HG03280 (cell line): ENCODE measurements at regions not wholly inside any gene's neighbourhood (a gene's known extent, or its start where the extent isn't known, plus 50 kb on each side); places are given as distances from the start of the nearest gene placed in this dataset.

Experiments used
- ATAC-seq: cut with Tn5 transposase; IDR thresholded peaks from one replicate; pipeline ENCODE4 v1.9.1; 2021; ENCODE audit warnings: mild to moderate bottlenecking, moderate library complexity; ENCODE audit not compliant: unreplicated experiment

GRCh38 chr2:155696571-155696970 is 636.0 kb downstream of the NR4A2 start:
- no peak for ATAC-seq

GRCh38 chr2:155695505-155695904 is 637.0 kb downstream of the NR4A2 start:
- no peak for ATAC-seq

- ATAC-seq, result no peak
Observed at GRCh38 chr2:155692856-155693255, 639.7 kb downstream of the NR4A2 start.

- no peak for ATAC-seq
Observed at GRCh38 chr2:155692106-155692505, 640.4 kb downstream of the NR4A2 start.

GRCh38 chr2:155690785-155691184 is 641.7 kb downstream of the NR4A2 start:
- peak; percentile 67 for ATAC-seq

GRCh38 chr2:155689791-155690190 is 642.7 kb downstream of the NR4A2 start:
- no peak for ATAC-seq

GRCh38 chr2:155687181-155687580 is 645.3 kb downstream of the NR4A2 start:
- no peak for ATAC-seq

- ATAC-seq, result no peak
Observed at GRCh38 chr2:155679647-155680046, 652.9 kb downstream of the NR4A2 start.

- no peak for ATAC-seq
Observed at GRCh38 chr2:155675920-155676319, 656.6 kb downstream of the NR4A2 start.

- no peak for ATAC-seq
Observed at GRCh38 chr2:155665704-155666103, 666.8 kb downstream of the NR4A2 start.

- ATAC-seq, result no peak
Observed at GRCh38 chr2:155663265-155663664, 669.3 kb downstream of the NR4A2 start.

GRCh38 chr2:155662224-155662623 is 670.3 kb downstream of the NR4A2 start:
- ATAC-seq, result no peak

- no peak for ATAC-seq
Observed at GRCh38 chr2:155653176-155653575, 679.3 kb downstream of the NR4A2 start.

GRCh38 chr2:155651851-155652250 is 680.7 kb downstream of the NR4A2 start:
- ATAC-seq, result no peak

- ATAC-seq, result no peak
Observed at GRCh38 chr2:155645791-155646190, 686.7 kb downstream of the NR4A2 start.

- no peak for ATAC-seq
Observed at GRCh38 chr2:155643056-155643775, 689.3 kb downstream of the NR4A2 start.

- peak; percentile 62 for ATAC-seq
Observed at GRCh38 chr2:155633887-155634570, 698.5 kb downstream of the NR4A2 start.

- no peak for ATAC-seq
Observed at GRCh38 chr2:155633060-155633839, 699.3 kb downstream of the NR4A2 start.

GRCh38 chr2:155630760-155631159 is 701.8 kb downstream of the NR4A2 start:
- ATAC-seq, result no peak

- no peak for ATAC-seq
Observed at GRCh38 chr2:155622443-155622842, 710.1 kb downstream of the NR4A2 start.

GRCh38 chr2:155600914-155601760 is 731.4 kb downstream of the NR4A2 start:
- no peak for ATAC-seq
